ENCODE measurements at regions not wholly inside any gene's neighbourhood (a gene's known extent, or its start where the extent isn't known, plus 50 kb on each side); places are given as distances from the start of the nearest gene placed in this dataset.
A peak's percentile ranks its signal among the peaks of the same experiment; 100 is the strongest.

- no peak overlapping the region for H2BK12ac ChIP-seq (ENCODE audit: low read depth, low read length)
- DNase-seq (ENCODE audit: low read depth in 1 of 2, low spot score in 2 of 2) (no peak), FAIRE-seq (no peak)
- H3K4me3 ChIP-seq (ENCODE audit: extremely low read depth in 1 of 4, insufficient read depth in 2 of 4, low read depth in 3 of 4, low read length in 4 of 4): no peak overlapping the region
- H3K9me3 ChIP-seq (ENCODE audit: insufficient read depth in 2 of 2, low read depth in 1 of 2, low read length in 1 of 2): no peaks in the 10 kb centered on the region
- H2AFZ ChIP-seq (ENCODE audit: low read length): no peak overlapping the region
- WGBS, 2 experiments (ENCODE audit: extremely low coverage in 1 of 2, insufficient coverage in 1 of 2, insufficient read length in 1 of 2, insufficient replicate concordance in 2 of 2, low coverage in 1 of 2, low lambda C conversion rate in 2 of 2, missing lambda C conversion rate in 1 of 2): 95% methylated on average over 8 of the region's 8 CpGs; no CpG with 5 or more reads in 1 of the 2 experiments
- no peak overlapping the region; the same call in 1 of the 2 replicates for H2BK20ac ChIP-seq (ENCODE audit: low read length)
- H2BK120ac ChIP-seq (replicated peaks; ENCODE audit: low read depth, low read length): no peak overlapping the region
- H4K5ac ChIP-seq (ENCODE audit: insufficient read length, low read depth, low read length): no peak overlapping the region
- no peak overlapping the region for H4K91ac ChIP-seq (replicated peaks; ENCODE audit: insufficient read length, low read length)
- peaks cover 3 to 14% (median 13%) of the 10 kb centered on the region in 4 experiments for H3K4me1 ChIP-seq (replicated peaks in 1 of 4; ENCODE audit: control insufficient read depth in 3 of 4, insufficient read depth in 4 of 4, low read length in 3 of 4)
- H2AK5ac ChIP-seq (ENCODE audit: low read depth, low read length): no peak overlapping the region
- H3K18ac ChIP-seq (ENCODE audit: extremely low read depth, low read length): no peak overlapping the region
- no peak overlapping the region for H2BK15ac ChIP-seq (ENCODE audit: low read length)
- POLR2A ChIA-PET (ENCODE audit: partially characterized antibody): no interaction called here
- H3K56ac ChIP-seq (replicated peaks; ENCODE audit: insufficient read length, low read depth, low read length): no peak overlapping the region
- no peaks in the 10 kb centered on the region for H3K36me3 ChIP-seq (ENCODE audit: control insufficient read depth in 2 of 4, insufficient read depth in 4 of 4, low read length in 3 of 4)
- no peaks in the 10 kb centered on the region for H4K20me1 ChIP-seq (replicated peaks in 1 of 2; ENCODE audit: control insufficient read depth in 1 of 2, insufficient read depth in 2 of 2, low read length in 2 of 2)
- H2BK5ac ChIP-seq (ENCODE audit: low read depth, low read length): no peak overlapping the region
- H3K9ac ChIP-seq (replicated peaks in 1 of 4; ENCODE audit: extremely low read depth in 1 of 4, low read depth in 3 of 4, low read length in 3 of 4): no peak overlapping the region
- H3K79me1 ChIP-seq (ENCODE audit: low read depth, low read length): no peaks in the 10 kb centered on the region
- H3K23me2 ChIP-seq (ENCODE audit: low read depth, low read length): no peaks in the 10 kb centered on the region; the same call in 1 of the 2 replicates
- no peak overlapping the region for H3K27ac ChIP-seq (ENCODE audit: low read depth, low read length)
- H3K27me3 ChIP-seq (replicated peaks in 1 of 4; ENCODE audit: control insufficient read depth in 3 of 4, extremely low read depth in 1 of 4, insufficient read depth in 3 of 4, low read length in 3 of 4): no peaks in the 10 kb centered on the region
- no peaks in the 10 kb centered on the region for H3K79me2 ChIP-seq (ENCODE audit: control insufficient read depth in 1 of 2, insufficient read depth in 2 of 2, low read length in 2 of 2)
- CTCF ChIA-PET (ENCODE audit: partially characterized antibody): interaction anchor here (0.9 kb wide), 1 partner anchor 707 kb away, joined by 4 read pairs; no protein-coding TSS in a partner anchor
- H3K4ac ChIP-seq (replicated peaks; ENCODE audit: insufficient read length, low read depth, low read length): no peak overlapping the region
- peak overlapping the region in 1 of 2 experiments; percentile 44; a peak in 1 of 4 replicates for H3K4me2 ChIP-seq (ENCODE audit: insufficient read depth in 1 of 2, low read depth in 2 of 2, low read length in 2 of 2)
- no peak overlapping the region for H3K14ac ChIP-seq (ENCODE audit: insufficient read length)
- no peak overlapping the region for H4K8ac ChIP-seq (ENCODE audit: extremely low read depth, insufficient read depth, low read length)
- no peak overlapping the region for H3K23ac ChIP-seq (ENCODE audit: insufficient read length)
- TF ChIP-seq SIRT6 (IDR thresholded peaks at IDR 0.05; ENCODE audit: low read length) (no peak), TAF1 (IDR thresholded peaks at IDR 0.05; ENCODE audit: low read depth, low read length) (no peak), SRF (IDR thresholded peaks at IDR 0.05; ENCODE audit: low read depth, low read length) (no peak), TEAD4 (IDR thresholded peaks at IDR 0.05; ENCODE audit: low read depth, low read length) (no peak), EZH2 (IDR thresholded peaks at IDR 0.05; ENCODE audit: low read depth, low read length, severe bottlenecking) (no peak), HDAC6 (IDR thresholded peaks at IDR 0.05; ENCODE audit: low read depth, low read length) (no peak), ATF3 (IDR thresholded peaks at IDR 0.05; ENCODE audit: insufficient read depth, low read depth, low read length) (no peak)
Measured at GRCh38 chr16:73542885-73543284, 495.0 kb upstream of the ZFHX3 start.

All from H1 (cell line).